K562 (cell line): ENCODE measurements at regions not wholly inside any gene's neighbourhood (a gene's known extent, or its start where the extent isn't known, plus 50 kb on each side); places are given as distances from the start of the nearest gene placed in this dataset.

Experiments used
- ATAC-seq: fragments of 200-7000 bp; cut with Tn5 transposase; 3 replicates; pipeline ENCODE4 v1.9.1; 2020; ENCODE audit warnings: moderate library complexity
- BruUV-seq: library from RNA; stranded (reverse); fragments of 400-500 nt; replicated peaks from 2 replicates; lab custom pipeline; 2021; lab: Mats Ljungman, UMichigan
- CTCF ChIA-PET: fragments of 300-600 bp; formaldehyde crosslinking; extraction: SDS; loops from one replicate; lab custom pipeline; 2021; ENCODE audit warnings: low intra/inter-chr PET ratio; lab: Yijun Ruan, JAX
- POLR2A ChIA-PET: fragments of 300-600, 350-650 bp; sonication (Branson Sonifier 250); formaldehyde crosslinking; extraction: SDS; loops from one replicate; lab custom pipeline; 2021; ENCODE audit warnings: antibody characterized with exemption, inconsistent platforms; lab: Yijun Ruan, JAX
- DNase-seq, 4 experiments: peaks; one replicate each; pipeline versions ENCODE4 v3.0.0 to v3.0.0-alpha.2; 2011 to 2018; ENCODE audit warnings: low spot score in 3 of 4, mixed read lengths in 3 of 4; ENCODE audit errors: extremely low read depth in 1 of 4
- FAIRE-seq: peaks from 2 replicates; lab custom pipeline; 2011; peaks lifted over from hg19 to GRCh38; lab: Jason Lieb, UNC
- H2AFZ ChIP-seq: 2 replicates; pipeline ENCODE4 v1.6.0; 2011; ENCODE audit warnings: low read depth, low read length, control low read depth, inconsistent platforms
- H3K27ac ChIP-seq: fragments of 200-600 bp; 3 replicates; pipeline ENCODE4 v1.8.0; 2011; ENCODE audit warnings: low read depth, mild to moderate bottlenecking, control low read depth, inconsistent platforms, low read length, moderate library complexity, mixed read lengths; ENCODE audit errors: extremely low read depth
- H3K27me3 ChIP-seq, 2 experiments: fragments of 300-600 bp in 1 of 2; 2 replicates in 1 of 2; 3 replicates in 1 of 2; pipeline versions ENCODE4 v1.6.0 to v1.8.0; 2011; ENCODE audit warnings: inconsistent platforms in 2 of 2, low read length in 2 of 2, mild to moderate bottlenecking in 1 of 2, mixed read lengths in 1 of 2, moderate library complexity in 1 of 2; ENCODE audit not compliant: control insufficient read depth in 2 of 2, insufficient read depth in 2 of 2
- H3K36me3 ChIP-seq: fragments of 300-600 bp; 3 replicates; pipeline ENCODE4 v1.8.0; 2011; ENCODE audit warnings: mild to moderate bottlenecking, low read length, inconsistent platforms; ENCODE audit not compliant: control insufficient read depth, insufficient read depth
- H3K4me1 ChIP-seq, 2 experiments: fragments of 200-600 bp in 1 of 2; replicated peaks in 1 of 2; 2 replicates in 1 of 2; 3 replicates in 1 of 2; pipeline versions ENCODE4 v1.5.1 to v1.8.0; 2011; ENCODE audit warnings: inconsistent platforms in 2 of 2, low read length in 2 of 2, mild to moderate bottlenecking in 1 of 2, mixed read lengths in 1 of 2, moderate library complexity in 1 of 2; ENCODE audit not compliant: control insufficient read depth in 2 of 2, insufficient read depth in 2 of 2
- H3K4me2 ChIP-seq: 2 replicates; pipeline ENCODE4 v1.6.1; 2011; ENCODE audit warnings: low read length, control low read depth, inconsistent platforms, mixed read lengths; ENCODE audit not compliant: insufficient read depth
- H3K4me3 ChIP-seq: fragments of 200-600 bp; sonication (generic), shearing (Covaris generic); 2 replicates; pipeline ENCODE4 v1.5.1; 2016; ENCODE audit warnings: control low read depth, inconsistent platforms
- H3K79me2 ChIP-seq: fragments of 200-600 bp; 3 replicates; pipeline ENCODE4 v1.8.0; 2011; ENCODE audit warnings: low read length, inconsistent platforms; ENCODE audit not compliant: control insufficient read depth, insufficient read depth
- H3K9ac ChIP-seq, 2 experiments: 2 replicates each; pipeline versions ENCODE4 v1.6.0 to v1.6.1; 2011; ENCODE audit warnings: low read depth in 2 of 2, low read length in 2 of 2, control low read depth in 1 of 2, inconsistent platforms in 1 of 2, mild to moderate bottlenecking in 1 of 2, mixed read lengths in 1 of 2; ENCODE audit not compliant: insufficient read depth in 1 of 2
- H3K9me1 ChIP-seq: one replicate; pipeline ENCODE4 v1.6.0; 2011; ENCODE audit warnings: inconsistent platforms, mild to moderate bottlenecking, low read length, moderate library complexity; ENCODE audit not compliant: control insufficient read depth, insufficient read depth
- H3K9me3 ChIP-seq: replicated peaks from 2 replicates; pipeline ENCODE4 v1.5.1; 2011; ENCODE audit warnings: low read depth, low read length, inconsistent platforms; ENCODE audit not compliant: control insufficient read depth, insufficient read depth
- H4K20me1 ChIP-seq: replicated peaks from 2 replicates; pipeline ENCODE4 v1.6.1; 2011; ENCODE audit warnings: low read length, inconsistent platforms, mixed read lengths; ENCODE audit not compliant: control insufficient read depth, insufficient read depth
- ATF4 ChIP-seq: fragments of 450-650 bp; formaldehyde crosslinking; IDR thresholded peaks from 2 replicates; pipeline ENCODE4 v1.4.0; 2022; ENCODE audit warnings: mild to moderate bottlenecking, moderate library complexity
- CBFB ChIP-seq: sonication (generic); formaldehyde crosslinking; IDR thresholded peaks from 2 replicates; pipeline ENCODE4 v1.4.0; 2020; ENCODE audit warnings: mild to moderate bottlenecking, missing genetic modification reagents
- FOS ChIP-seq: IDR thresholded peaks from 3 replicates; pipeline ENCODE4 v1.6.1; 2011; ENCODE audit not compliant: insufficient read length; ENCODE audit errors: extremely low read depth
- HDAC2 ChIP-seq: fragments of 450-650 bp; IDR thresholded peaks from 2 replicates; pipeline ENCODE4 v1.6.1; 2016; ENCODE audit warnings: mild to moderate bottlenecking
- MYC ChIP-seq, 2 experiments: fragments of 250-450 bp in 1 of 2; sonication (Bioruptor Pico) in 1 of 2; IDR thresholded peaks; 2 replicates each; pipeline versions ENCODE4 v1.5.1 to v1.6.1; 2012 to 2021; ENCODE audit warnings: low read depth in 2 of 2, borderline replicate concordance in 1 of 2, improper control_type of control experiment in 1 of 2, low read length in 1 of 2, mild to moderate bottlenecking in 1 of 2, moderate library complexity in 1 of 2
- MYNN ChIP-seq, 2 experiments: sonication (generic); formaldehyde crosslinking in 1 of 2; IDR thresholded peaks; 2 replicates each; pipeline versions ENCODE4 v1.5.0 to v1.6.1; 2016 to 2020; ENCODE audit warnings: antibody characterized with exemption in 1 of 2, missing genetic modification reagents in 1 of 2
- PBX2 ChIP-seq, 2 experiments: IDR thresholded peaks in 1 of 2; conservative IDR thresholded peaks in 1 of 2; 2 replicates each; pipeline ENCODE4 v1.6.1; 2016; ENCODE audit warnings: low read depth in 2 of 2, mild to moderate bottlenecking in 1 of 2, missing compliant biosample characterization in 1 of 2, missing genetic modification characterization in 1 of 2, moderate library complexity in 1 of 2
- RAD21 ChIP-seq, 2 experiments: fragments of 250-450 bp in 1 of 2; fragments of 450-650 bp in 1 of 2; sonication (Bioruptor Pico) in 1 of 2; formaldehyde crosslinking in 1 of 2; IDR thresholded peaks in 1 of 2; conservative IDR thresholded peaks in 1 of 2; 2 replicates each; pipeline versions ENCODE4 v1.4.0 to v1.8.0; 2020 to 2022; ENCODE audit warnings: mild to moderate bottlenecking in 2 of 2, moderate library complexity in 1 of 2
- TARDBP ChIP-seq: fragments of 450-650 bp; IDR thresholded peaks from 2 replicates; pipeline ENCODE4 v1.6.1; 2016
- ZC3H11A ChIP-seq: IDR thresholded peaks from 2 replicates; pipeline ENCODE4 v1.6.1; 2012; ENCODE audit warnings: low read depth, low read length, improper control_type of control experiment
- ZFP30 ChIP-seq: fragments of 250-450 bp; sonication (Bioruptor Pico); IDR thresholded peaks from 2 replicates; pipeline ENCODE4 v1.8.0; 2022; ENCODE audit warnings: moderate library complexity, mild to moderate bottlenecking, inconsistent platforms, borderline replicate concordance
- ZNF699 ChIP-seq: fragments of 250-450 bp; sonication (Bioruptor Pico); IDR thresholded peaks from 2 replicates; pipeline ENCODE4 v1.8.0; 2021; ENCODE audit warnings: mild to moderate bottlenecking, moderate library complexity; ENCODE audit not compliant: insufficient replicate concordance
- in situ Hi-C: fragments of 300-500 bp; cut with MboI; formaldehyde crosslinking; loops from 4 replicates; pipeline ENCODE4 v1.15.0; 2018; ENCODE audit warnings: inconsistent platforms, mixed read lengths
- intact Hi-C: fragments of 100-400 bp; cut with micrococcal nuclease; formaldehyde crosslinking; loops from 2 replicates; pipeline ENCODE4 v1.14.2; 2022

- Histone ChIP-seq H3K9me3 (no peaks in the 10 kb centered on the region), H3K79me2 (no peaks in the 10 kb centered on the region), H3K9ac (no peak overlapping the region), H3K9me1 (no peaks in the 10 kb centered on the region), H4K20me1 (no peaks in the 10 kb centered on the region), H3K4me3 (no peak overlapping the region), H3K27ac (no peak overlapping the region), H3K36me3 (no peaks in the 10 kb centered on the region), H3K4me2 (no peak overlapping the region), H3K27me3 (no peaks in the 10 kb centered on the region), H2AFZ (no peak overlapping the region), H3K4me1 (no peaks in the 10 kb centered on the region)
- FAIRE-seq (no peak), ATAC-seq (no peak), DNase-seq (no peak)
- POLR2A ChIA-PET = no interaction called here
- BruUV-seq = no TSS peak
- CTCF ChIA-PET = no interaction called here
- no peak for TF ChIP-seq ZFP30 (CRISPR knock-in tag)
- TF ChIP-seq ATF4 (CRISPR knock-in tag) = no peak
- TF ChIP-seq MYC (IDR thresholded peaks at IDR 0.05; ENCODE audit: low read depth, low read length) = no peak
- no peak for TF ChIP-seq MYC (CRISPR knock-in tag; IDR thresholded peaks at IDR 0.05; ENCODE audit: borderline replicate concordance, low read depth)
- no peak for TF ChIP-seq MYNN (IDR thresholded peaks at IDR 0.05)
- no peak for TF ChIP-seq MYNN (CRISPR knock-in tag; IDR thresholded peaks at IDR 0.05)
- no peak for TF ChIP-seq ZNF699
- no peak for TF ChIP-seq FOS
- TF ChIP-seq ZC3H11A = no peak
- no peak for TF ChIP-seq PBX2 (CRISPR knock-in tag; IDR thresholded peaks at IDR 0.05; ENCODE audit: low read depth)
- no peak for TF ChIP-seq PBX2 (tag; conservative IDR thresholded peaks at IDR 0.05; ENCODE audit: low read depth)
- TF ChIP-seq HDAC2 = no peak
- no peak for TF ChIP-seq RAD21 (CRISPR knock-in tag; conservative IDR thresholded peaks at IDR 0.05 in 1 of 2, IDR thresholded peaks at IDR 0.05 in 1 of 2)
- TF ChIP-seq CBFB (CRISPR knock-in tag) = no peak
- TF ChIP-seq TARDBP = no peak
- in situ Hi-C loops (no loop called here), intact Hi-C loops (no loop called here)
Observed at GRCh38 chr21:35782667-35783066, 277.7 kb downstream of the SETD4 start.
